Activated naive CD4-positive, alpha-beta T cell (primary cell): ENCODE measurements at regions not wholly inside any gene's neighbourhood (a gene's known extent, or its start where the extent isn't known, plus 50 kb on each side); places are given as distances from the start of the nearest gene placed in this dataset.

Source experiments
- DNase-seq, 4 experiments: peaks; one replicate each; lab custom pipeline; 2025; lab: John Stamatoyannopoulos, UW

GRCh38 chr15:31554261-31554660 is 227.6 kb downstream of the KLF13 start:
- DNase-seq = no peak

DNA sequence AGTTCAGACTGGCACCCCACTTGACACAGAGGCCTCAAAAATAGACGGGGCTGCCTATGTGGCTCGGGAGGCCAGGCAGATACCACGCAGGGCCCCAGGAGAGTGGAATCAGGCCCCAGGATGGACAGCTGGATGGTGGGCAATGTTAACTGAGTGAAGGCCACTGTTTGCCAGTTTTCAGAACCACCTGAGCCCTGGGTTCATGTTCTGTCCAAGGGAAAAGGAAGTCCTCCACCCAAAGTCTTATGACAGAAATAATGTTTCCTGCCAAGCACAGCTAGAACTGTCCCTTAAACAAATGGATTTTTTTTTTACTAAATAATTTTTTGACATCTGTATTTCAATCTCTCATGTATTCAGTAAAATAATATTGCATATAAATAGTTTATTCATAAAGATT is 228.4 kb downstream of the KLF13 start:
- no peak for DNase-seq

- DNase-seq = no peak
Observed at GRCh38 chr15:31556494-31557150, 230.0 kb downstream of the KLF13 start.

- no peak for DNase-seq
Observed at GRCh38 chr15:31557899-31558298, 231.3 kb downstream of the KLF13 start.

- no peak for DNase-seq
Observed at GRCh38 chr15:31558840-31559239, 232.2 kb downstream of the KLF13 start.

- no peak for DNase-seq
Observed at GRCh38 chr15:31559786-31560185, 233.2 kb downstream of the KLF13 start.

GRCh38 chr15:31560643-31561042 is 234.0 kb downstream of the KLF13 start:
- no peak for DNase-seq

DNA sequence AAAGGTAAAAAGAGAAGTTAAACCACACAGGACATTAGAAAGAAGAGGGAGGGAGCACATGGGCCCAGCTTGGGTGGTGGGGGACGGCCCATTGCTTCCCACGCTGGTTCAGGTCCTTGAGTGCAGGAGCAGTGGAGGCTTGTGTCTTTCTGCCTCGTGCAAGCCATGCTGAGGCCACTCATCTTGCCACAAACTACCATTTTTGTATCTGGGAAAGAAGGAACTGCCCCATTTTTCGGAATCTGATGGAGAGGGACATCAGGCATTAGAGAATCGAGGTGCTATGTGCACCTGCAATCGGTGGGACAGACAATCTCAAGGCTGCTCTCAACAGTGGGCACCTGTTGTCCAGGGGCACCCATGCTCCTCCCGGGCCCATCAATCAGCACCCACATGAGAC is 234.5 kb downstream of the KLF13 start:
- DNase-seq = no peak

DNA sequence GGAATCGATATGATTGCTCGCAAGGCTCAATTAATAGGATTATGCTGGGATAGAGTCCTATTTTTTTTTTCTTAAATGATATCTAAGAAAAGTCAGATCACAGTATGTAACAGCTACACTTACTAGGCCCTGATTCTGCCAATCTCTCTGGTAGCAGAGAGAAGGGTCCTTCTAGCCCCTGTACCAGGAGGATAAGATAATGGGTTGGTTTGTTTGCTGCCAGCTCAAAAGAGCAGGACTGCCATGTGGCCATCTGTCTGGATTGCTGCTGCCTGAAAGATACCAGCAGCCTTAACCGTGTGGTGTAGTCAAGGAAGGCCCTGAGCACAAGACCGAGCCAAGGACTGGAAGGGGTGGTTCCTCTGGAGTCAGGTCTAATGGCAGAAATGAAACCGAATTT is 236.4 kb downstream of the KLF13 start:
- DNase-seq = no peak

GRCh38 chr15:31563421-31563820 is 236.8 kb downstream of the KLF13 start:
- DNase-seq = no peak

- DNase-seq = no peak
Observed at GRCh38 chr15:31567861-31568260, 241.2 kb downstream of the KLF13 start.

DNA sequence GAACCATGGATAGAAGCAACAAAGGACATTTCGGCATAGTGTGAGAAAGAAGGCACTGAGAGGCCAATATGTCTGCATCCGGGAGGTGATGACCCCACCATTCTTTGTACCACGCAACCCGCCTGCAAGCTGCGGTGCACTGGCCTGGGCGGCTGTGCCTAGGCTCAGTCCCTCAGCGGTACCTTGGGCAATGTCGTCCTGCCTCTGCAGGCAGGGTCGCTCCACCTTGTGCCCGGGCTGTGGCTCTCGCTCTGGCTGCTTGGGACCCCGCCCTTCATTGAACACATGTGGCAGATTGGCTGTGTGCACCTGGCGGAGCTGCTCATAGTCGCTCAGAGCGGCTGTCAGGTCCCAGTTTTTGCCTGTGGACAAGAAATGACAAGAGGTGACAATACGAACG is 243.2 kb downstream of the KLF13 start:
- no peak for DNase-seq

- DNase-seq = no peak
Observed at GRCh38 chr15:31570591-31570990, 244.0 kb downstream of the KLF13 start.

GRCh38 chr15:31571676-31572075 is 245.0 kb downstream of the KLF13 start:
- no peak for DNase-seq

- DNase-seq = no peak
Observed at GRCh38 chr15:31573759-31574158, 247.1 kb downstream of the KLF13 start.

- DNase-seq = no peak
Observed at GRCh38 chr15:31574766-31575165, 248.1 kb downstream of the KLF13 start.

- no peak for DNase-seq
Observed at GRCh38 chr15:31577108-31577507, 250.5 kb downstream of the KLF13 start.

GRCh38 chr15:31579282-31579681 is 252.6 kb downstream of the KLF13 start:
- DNase-seq = no peak

DNA sequence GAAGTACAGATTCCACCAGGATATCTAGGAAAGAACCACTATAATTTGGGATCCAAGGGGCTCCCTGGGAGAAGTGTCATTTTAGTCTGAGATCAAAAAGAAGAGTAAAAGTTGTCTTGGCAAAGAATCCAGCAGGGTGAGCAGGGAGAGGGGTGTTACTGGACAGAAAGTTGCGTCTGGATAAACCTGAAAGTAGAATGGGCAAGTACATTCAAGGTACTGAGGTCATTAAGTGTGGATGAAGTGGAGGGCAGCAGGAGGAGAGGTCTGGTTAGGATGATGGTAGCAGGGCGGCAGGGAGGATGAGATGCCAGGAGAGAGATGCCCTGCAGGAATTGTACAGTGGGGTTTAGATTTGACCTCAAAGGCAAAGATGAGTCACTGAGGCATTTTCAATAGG is 253.3 kb downstream of the KLF13 start:
- DNase-seq = no peak

DNA sequence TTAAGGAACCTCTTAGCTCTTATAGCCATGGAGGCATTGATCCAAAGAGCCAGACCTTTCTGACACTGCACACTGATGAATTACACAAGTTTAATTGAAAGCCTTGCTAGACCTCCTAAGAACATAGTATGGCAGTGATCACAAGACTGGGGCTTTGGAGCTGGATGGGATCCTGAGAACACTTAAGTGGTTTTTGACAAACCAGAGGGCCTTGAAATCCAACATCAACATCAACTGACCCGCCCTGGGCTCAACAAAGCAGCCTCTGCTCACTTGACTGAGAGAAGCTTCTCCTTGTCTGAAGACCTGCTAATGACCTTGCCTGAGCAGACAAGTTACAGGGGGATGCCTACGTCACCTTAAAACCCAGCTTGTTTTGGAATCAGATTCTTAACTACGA is 257.6 kb downstream of the KLF13 start:
- DNase-seq = no peak

DNA sequence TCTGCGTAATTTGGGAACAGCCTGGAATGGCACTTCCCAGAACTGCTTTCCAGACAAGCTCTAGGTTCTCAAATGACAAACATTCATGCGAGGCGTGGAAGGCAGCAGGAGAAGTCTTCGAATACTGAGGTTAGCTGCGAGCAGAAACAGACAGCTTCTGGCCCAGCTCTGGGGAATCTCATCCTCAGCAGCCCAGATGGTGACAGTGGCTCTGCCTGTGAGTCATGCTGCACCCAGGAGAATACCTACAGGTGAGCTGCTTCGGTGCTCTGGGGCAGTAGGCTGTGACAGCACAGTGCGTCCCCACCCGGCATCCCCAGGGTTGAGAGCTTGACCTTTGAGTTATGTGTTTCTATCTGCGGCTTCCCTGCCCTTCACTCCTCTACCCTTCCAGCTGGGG is 258.6 kb downstream of the KLF13 start:
- DNase-seq = no peak

GRCh38 chr15:31586841-31587240 is 260.2 kb downstream of the KLF13 start:
- no peak for DNase-seq

DNA sequence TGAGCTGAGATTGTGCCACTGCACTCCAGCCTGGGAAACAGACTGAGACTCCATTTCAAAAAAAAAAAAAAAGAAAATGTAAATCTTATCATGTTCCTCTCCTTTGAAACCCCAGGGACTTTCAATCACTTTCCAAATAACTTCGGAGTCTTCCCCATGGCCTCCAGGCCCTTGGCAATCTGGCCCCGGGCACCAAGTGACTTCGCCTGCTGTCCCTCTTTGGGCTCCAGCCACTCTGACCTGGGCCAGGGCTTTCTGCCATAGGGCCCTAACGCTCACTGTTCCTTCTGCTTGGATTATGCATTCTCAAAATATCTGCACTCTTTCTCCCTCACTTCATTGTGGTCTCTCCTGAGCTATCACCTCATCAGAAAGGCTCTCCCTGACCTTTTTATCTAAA is 260.9 kb downstream of the KLF13 start:
- no peak for DNase-seq

GRCh38 chr15:31590609-31591008 is 264.0 kb downstream of the KLF13 start:
- DNase-seq = no peak

- DNase-seq = no peak
Observed at GRCh38 chr15:31591908-31592307, 265.3 kb downstream of the KLF13 start.
